LNCAP (cell line): ENCODE measurements at regions not wholly inside any gene's neighbourhood (a gene's known extent, or its start where the extent isn't known, plus 50 kb on each side); places are given as distances from the start of the nearest gene placed in this dataset.

ENCODE experiments used
- CTCF ChIP-seq: fragments of 450-650 bp; IDR thresholded peaks from 2 replicates; pipeline ENCODE4 v1.5.1; 2017; ENCODE audit warnings: mild to moderate bottlenecking

- TF ChIP-seq CTCF: no peak
Measured at GRCh38 chr1:50295566-50295965, 127.7 kb downstream of the DMRTA2 start.

GRCh38 chr1:50292276-50292675, 131.0 kb downstream of the DMRTA2 start:
- TF ChIP-seq CTCF: no peak

GRCh38 chr1:50289495-50289894, 133.7 kb downstream of the DMRTA2 start:
- no peak for TF ChIP-seq CTCF

GRCh38 chr1:50285994-50286393, 137.2 kb downstream of the DMRTA2 start:
- TF ChIP-seq CTCF: no peak

GRCh38 chr1:50279622-50280330, 143.5 kb downstream of the DMRTA2 start:
- TF ChIP-seq CTCF: no peak

GRCh38 chr1:50278961-50279360, 144.3 kb downstream of the DMRTA2 start:
- no peak for TF ChIP-seq CTCF

- no peak for TF ChIP-seq CTCF
Measured at GRCh38 chr1:50278410-50278809, 144.8 kb downstream of the DMRTA2 start.

- no peak for TF ChIP-seq CTCF
Measured at GRCh38 chr1:50275566-50275965, 147.7 kb downstream of the DMRTA2 start.
